DND-41 (cell line): ENCODE measurements at regions not wholly inside any gene's neighbourhood (a gene's known extent, or its start where the extent isn't known, plus 50 kb on each side); places are given as distances from the start of the nearest gene placed in this dataset.

Source experiments
- ATAC-seq: fragments of 200-7000 bp; cut with Tn5 transposase; 3 replicates; pipeline ENCODE4 v1.9.1; 2021; ENCODE audit warnings: low read depth; ENCODE audit not compliant: insufficient read depth
- DNase-seq: peaks from one replicate; pipeline ENCODE4 v3.0.0-alpha.2; 2020
- H2AFZ ChIP-seq: 2 replicates; pipeline ENCODE4 v1.6.0; 2012; ENCODE audit warnings: low read depth, low read length
- H3K27ac ChIP-seq: 2 replicates; pipeline ENCODE4 v1.5.1; 2012; ENCODE audit warnings: low read length, inconsistent platforms
- H3K27me3 ChIP-seq: fragments of 200-600 bp; sonication (generic); 2 replicates; pipeline ENCODE4 v1.6.0; 2012; ENCODE audit warnings: low read length, mild to moderate bottlenecking, inconsistent platforms; ENCODE audit not compliant: insufficient read depth, poor library complexity
- H3K36me3 ChIP-seq: 2 replicates; pipeline ENCODE4 v1.5.1; 2012; ENCODE audit warnings: low read length, inconsistent platforms; ENCODE audit not compliant: insufficient read depth
- H3K4me1 ChIP-seq: 2 replicates; pipeline ENCODE4 v1.5.1; 2012; ENCODE audit warnings: mild to moderate bottlenecking, low read length; ENCODE audit not compliant: insufficient read depth
- H3K4me2 ChIP-seq: 2 replicates; pipeline ENCODE4 v1.6.0; 2012; ENCODE audit warnings: mild to moderate bottlenecking, moderate library complexity, low read length, inconsistent platforms; ENCODE audit not compliant: insufficient read depth
- H3K4me3 ChIP-seq, 2 experiments: fragments of 200-600 bp in 1 of 2; shearing (Covaris generic) in 1 of 2; 2 replicates each; pipeline ENCODE4 v1.5.1; 2012 to 2016; ENCODE audit warnings: inconsistent platforms in 2 of 2, low read length in 2 of 2, mild to moderate bottlenecking in 2 of 2, low read depth in 1 of 2, moderate library complexity in 1 of 2
- H3K79me2 ChIP-seq: 2 replicates; pipeline ENCODE4 v1.6.0; 2012; ENCODE audit warnings: low read length, inconsistent platforms; ENCODE audit not compliant: insufficient read depth
- H3K9ac ChIP-seq: 2 replicates; pipeline ENCODE4 v1.6.0; 2012; ENCODE audit warnings: low read depth, mild to moderate bottlenecking, inconsistent platforms, low read length, moderate library complexity
- H3K9me3 ChIP-seq: 2 replicates; pipeline ENCODE4 v1.5.1; 2012; ENCODE audit warnings: low read length, moderate library complexity, mild to moderate bottlenecking, inconsistent platforms; ENCODE audit not compliant: insufficient read depth, severe bottlenecking
- H4K20me1 ChIP-seq: 2 replicates; pipeline ENCODE4 v1.6.0; 2012; ENCODE audit warnings: low read length; ENCODE audit not compliant: insufficient read depth
- CTCF ChIP-seq: IDR thresholded peaks from 2 replicates; pipeline ENCODE4 v1.5.1; 2012; ENCODE audit warnings: borderline replicate concordance, low read length, moderate library complexity, mild to moderate bottlenecking; ENCODE audit not compliant: poor library complexity, severe bottlenecking; ENCODE audit errors: extremely low read depth
- EZH2 ChIP-seq: IDR thresholded peaks from 3 replicates; pipeline ENCODE4 v1.6.1; 2012; ENCODE audit warnings: borderline replicate concordance, low read depth, mild to moderate bottlenecking, moderate library complexity, low read length, inconsistent platforms; ENCODE audit not compliant: severe bottlenecking

GRCh38 chr10:10617686-10618085 is 400.0 kb upstream of the CELF2 start:
- no peak overlapping the region for H3K4me2 ChIP-seq
- ATAC-seq (no peak), DNase-seq (no peak)
- no peak overlapping the region for H2AFZ ChIP-seq
- H3K9me3 ChIP-seq: peaks cover 2% of the 10 kb centered on the region
- TF ChIP-seq CTCF: no peak
- no peak for TF ChIP-seq EZH2
- H3K4me1 ChIP-seq: no peaks in the 10 kb centered on the region
- no peaks in the 10 kb centered on the region for H3K79me2 ChIP-seq
- H3K36me3 ChIP-seq: no peaks in the 10 kb centered on the region
- no peaks in the 10 kb centered on the region for H4K20me1 ChIP-seq
- H3K27ac ChIP-seq: no peak overlapping the region
- no peak overlapping the region for H3K9ac ChIP-seq
- H3K4me3 ChIP-seq: no peak overlapping the region
- no peaks in the 10 kb centered on the region for H3K27me3 ChIP-seq

DNA sequence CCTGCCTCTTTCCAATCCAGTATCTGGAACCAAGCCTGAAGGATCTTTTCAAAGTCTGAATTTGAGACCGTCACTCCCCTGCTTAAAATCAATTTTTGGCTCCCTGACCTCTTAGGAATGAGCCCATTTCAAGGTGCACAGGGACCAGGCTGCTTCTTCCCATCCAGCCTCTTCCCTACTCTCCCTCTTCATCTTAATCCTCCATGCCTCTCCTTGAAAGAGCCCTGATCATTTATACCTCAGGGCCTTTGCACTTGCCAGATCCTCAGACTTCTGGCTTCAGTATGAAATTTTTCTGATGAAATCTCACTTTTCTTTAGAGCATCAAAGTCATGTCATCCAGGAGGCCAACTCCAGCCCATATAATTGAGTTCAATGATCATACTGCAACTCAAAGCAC is 399.5 kb upstream of the CELF2 start:
- H3K27me3 ChIP-seq: no peaks in the 10 kb centered on the region
- H3K36me3 ChIP-seq: no peaks in the 10 kb centered on the region
- TF ChIP-seq EZH2: no peak
- no peak for TF ChIP-seq CTCF
- no peak overlapping the region for H3K4me3 ChIP-seq
- no peak overlapping the region for H3K27ac ChIP-seq
- no peak overlapping the region for H3K4me2 ChIP-seq
- no peak for DNase-seq
- no peaks in the 10 kb centered on the region for H3K79me2 ChIP-seq
- no peak for ATAC-seq
- H3K4me1 ChIP-seq: no peaks in the 10 kb centered on the region
- peaks cover 2% of the 10 kb centered on the region for H3K9me3 ChIP-seq
- H3K9ac ChIP-seq: no peak overlapping the region
- H2AFZ ChIP-seq: no peak overlapping the region
- no peaks in the 10 kb centered on the region for H4K20me1 ChIP-seq

- no peak overlapping the region for H3K9ac ChIP-seq
- no peak overlapping the region for H3K4me3 ChIP-seq
- no peak overlapping the region for H2AFZ ChIP-seq
- TF ChIP-seq CTCF: no peak
- TF ChIP-seq EZH2: no peak
- H3K27ac ChIP-seq: no peak overlapping the region
- no peaks in the 10 kb centered on the region for H4K20me1 ChIP-seq
- no peaks in the 10 kb centered on the region for H3K9me3 ChIP-seq
- H3K4me2 ChIP-seq: no peak overlapping the region
- DNase-seq: no peak
- peaks cover 4% of the 10 kb centered on the region for H3K27me3 ChIP-seq
- H3K79me2 ChIP-seq: no peaks in the 10 kb centered on the region
- H3K36me3 ChIP-seq: no peaks in the 10 kb centered on the region
- ATAC-seq: no peak
- no peaks in the 10 kb centered on the region for H3K4me1 ChIP-seq
These were observed 393.6 kb upstream of the CELF2 start for GRCh38 chr10:10623958-10624566.
